ENCODE measurements at regions not wholly inside any gene's neighbourhood (a gene's known extent, or its start where the extent isn't known, plus 50 kb on each side); places are given as distances from the start of the nearest gene placed in this dataset.
"Not testable (repeated sequence)": the region's sequence is repeated elsewhere in the genome, so short reads cannot be mapped to it uniquely, and the experiment has no call there.

DNA sequence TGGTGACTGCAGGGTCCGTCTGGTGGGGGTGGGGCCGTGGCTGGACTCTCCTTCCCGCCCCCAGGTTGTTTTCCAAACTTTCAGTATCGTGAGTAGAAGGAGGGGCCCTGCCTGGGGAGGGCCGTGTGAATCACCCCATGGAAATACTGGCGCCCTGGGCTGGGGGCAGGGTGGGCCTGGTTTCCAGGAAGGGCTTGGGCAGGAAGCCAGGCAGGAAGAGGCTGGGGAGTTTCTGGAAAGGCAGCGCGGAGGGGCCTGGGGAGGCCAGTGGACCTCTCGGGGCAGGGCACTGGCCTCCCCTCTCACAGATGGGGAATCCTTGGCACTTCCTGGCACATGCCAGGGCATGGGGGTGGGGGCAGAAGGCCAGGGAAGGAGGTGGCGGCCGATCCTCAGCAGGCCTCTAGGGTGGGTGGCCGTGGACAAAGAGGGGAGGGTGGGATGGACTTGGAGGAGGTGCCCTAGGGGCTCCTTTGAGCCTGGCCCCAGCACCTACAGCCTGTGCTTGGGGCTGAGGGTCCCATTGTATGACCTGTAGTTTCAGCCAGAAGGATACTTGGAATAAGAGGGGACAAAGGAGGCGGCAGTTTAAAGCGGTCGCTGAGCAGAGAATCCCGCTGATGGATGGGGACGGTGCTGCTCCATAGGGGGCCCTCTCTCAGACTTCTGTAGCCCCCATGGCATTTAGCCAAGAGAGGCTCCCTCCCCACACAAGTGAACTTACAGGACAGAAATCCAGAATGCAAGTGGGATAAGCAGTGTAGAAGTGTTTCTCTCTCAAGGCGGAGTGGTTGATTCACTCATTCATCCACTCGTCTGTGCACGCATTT lies 56.5 kb upstream of the GATA2 start:
- no peak for DNase-seq

- no peak for DNase-seq
These were observed 55.7 kb upstream of the GATA2 start for GRCh38 chr3:128548426-128549282.

DNA sequence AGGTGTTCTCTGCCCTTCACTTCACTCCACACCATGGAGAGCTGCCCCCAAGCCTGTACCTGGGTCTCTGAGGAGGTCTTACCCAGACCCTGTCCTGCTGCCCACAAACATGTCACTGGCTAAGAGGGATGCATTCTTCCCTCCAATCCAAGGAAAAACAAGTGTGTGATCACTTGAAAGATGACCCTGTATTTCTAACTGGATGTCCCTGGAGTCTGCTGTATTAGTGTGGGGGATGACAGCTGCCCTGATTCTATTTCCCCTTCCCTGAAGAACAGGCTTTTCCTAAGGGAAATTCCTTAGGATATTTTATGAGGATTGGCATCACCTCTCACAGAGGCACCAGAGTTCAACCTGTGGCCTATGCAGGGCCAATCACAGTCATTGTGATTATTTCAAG lies 55.0 kb upstream of the GATA2 start:
- no peak for DNase-seq

DNA sequence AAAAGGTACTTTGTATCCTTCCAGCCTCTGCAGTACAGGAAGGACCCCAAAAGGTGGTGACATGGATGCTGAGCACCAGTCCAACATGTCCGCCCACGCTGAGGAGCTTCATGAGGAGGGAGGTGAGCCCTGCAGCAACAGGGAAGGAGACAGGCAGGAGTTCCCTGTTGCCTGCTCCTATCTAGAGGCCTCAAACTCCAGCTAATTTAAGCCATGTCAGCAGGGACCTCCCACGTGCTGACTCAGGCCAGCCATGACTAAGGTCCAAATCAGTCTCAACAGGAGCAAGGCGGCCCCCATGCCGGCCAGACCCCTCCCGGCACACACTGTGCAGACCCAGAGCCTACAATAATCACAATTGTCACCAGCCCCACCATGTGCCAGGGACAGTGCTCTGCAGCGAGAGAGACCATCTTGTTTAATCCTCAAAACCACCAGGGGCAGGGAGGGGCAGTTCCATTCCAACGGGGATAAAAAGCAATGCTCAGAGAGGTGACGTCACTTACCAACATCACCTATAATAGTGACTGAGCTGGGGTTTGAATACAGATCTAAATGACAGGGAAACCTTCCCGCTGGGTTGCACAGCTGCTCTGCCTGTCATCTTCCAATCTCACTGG lies 54.5 kb upstream of the GATA2 start:
- DNase-seq, result no peak

- DNase-seq, result no peak
These were observed 53.6 kb upstream of the GATA2 start for GRCh38 chr3:128546646-128547045.

- no peak for DNase-seq
These were observed 52.2 kb upstream of the GATA2 start for GRCh38 chr3:128545120-128545752.

DNA sequence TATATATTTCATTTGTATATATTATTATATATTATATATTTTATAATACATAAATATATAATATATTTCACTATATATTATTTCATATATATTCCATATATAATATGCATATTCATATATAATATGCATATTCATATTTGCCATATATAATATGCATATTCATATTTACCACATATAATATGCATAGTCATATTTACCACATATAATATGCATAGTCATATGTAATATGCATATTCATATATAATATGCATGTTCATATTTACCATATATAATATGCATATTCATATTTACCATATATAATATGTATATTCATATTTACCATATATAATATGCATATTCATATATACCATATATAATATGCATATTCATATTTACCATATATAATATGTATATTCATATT lies 51.2 kb upstream of the GATA2 start:
- DNase-seq, result no peak

GRCh38 chr3:128543570-128544174 lies 50.7 kb upstream of the GATA2 start:
- DNase-seq, result not testable (repeated sequence)
